HG03521 (cell line): ENCODE measurements at regions not wholly inside any gene's neighbourhood (a gene's known extent, or its start where the extent isn't known, plus 50 kb on each side); places are given as distances from the start of the nearest gene placed in this dataset.

Experiments
- ATAC-seq: cut with Tn5 transposase; IDR thresholded peaks from one replicate; pipeline ENCODE4 v1.9.1; 2021; ENCODE audit warnings: mild to moderate bottlenecking, moderate library complexity; ENCODE audit not compliant: unreplicated experiment

DNA sequence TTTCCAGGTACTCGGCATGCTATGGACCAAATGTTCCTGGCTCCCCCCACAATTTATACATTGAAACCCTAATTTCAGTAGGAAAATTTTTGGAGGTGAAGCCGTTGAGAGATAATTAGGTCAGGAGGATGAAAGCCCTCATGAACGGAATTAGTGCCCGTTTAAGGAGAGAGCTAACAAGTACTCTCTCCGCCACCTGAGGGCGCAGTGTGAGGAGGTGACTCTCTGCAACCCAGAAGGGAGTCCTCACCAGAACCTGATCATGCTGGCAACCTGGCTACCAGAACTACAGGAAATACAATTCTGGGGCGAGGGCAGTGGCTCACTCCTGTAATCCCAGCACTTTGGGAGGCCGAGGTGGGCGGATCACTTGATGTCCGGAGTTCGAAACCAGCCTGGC is 397.8 kb downstream of the SLITRK5 start:
- ATAC-seq, result no peak

DNA sequence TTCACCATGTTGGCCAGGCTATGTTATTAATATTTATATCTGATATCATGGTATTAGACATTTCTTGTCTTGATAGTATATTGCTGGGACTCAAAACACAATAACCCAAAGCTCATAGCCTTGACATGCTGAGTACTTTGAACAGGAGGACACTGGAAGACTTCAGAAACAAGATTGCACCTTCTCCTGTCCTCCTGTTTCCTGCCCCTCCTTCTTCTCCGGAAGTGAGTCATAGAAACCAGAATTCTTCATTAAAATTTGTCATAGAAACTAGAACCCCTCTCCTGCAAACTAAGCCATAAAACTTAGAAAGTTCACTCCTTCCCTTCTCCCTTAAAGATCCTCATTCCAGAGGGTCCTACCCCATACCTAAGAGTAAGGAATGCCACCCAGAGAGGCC is 400.2 kb downstream of the SLITRK5 start:
- no peak for ATAC-seq

GRCh38 chr13:88074794-88075510 is 403.8 kb downstream of the SLITRK5 start:
- no peak for ATAC-seq

DNA sequence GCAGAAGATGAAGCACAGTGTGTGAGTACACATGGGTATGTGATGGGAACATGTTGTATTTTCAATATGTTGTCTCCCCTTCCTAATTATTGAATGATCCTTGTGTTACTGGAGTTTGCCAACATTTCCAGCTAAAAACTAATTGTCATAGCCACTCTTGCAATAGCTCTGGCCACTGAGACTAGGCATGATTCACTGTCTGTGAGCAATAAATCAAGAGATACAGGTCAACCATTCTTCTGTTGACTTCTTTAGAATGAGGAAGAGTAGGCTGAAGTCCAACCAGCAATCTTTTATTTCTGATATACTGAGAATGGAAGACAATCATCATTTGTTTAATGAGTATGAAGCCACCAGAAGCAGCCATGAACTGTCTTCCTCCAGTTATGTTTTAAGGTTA is 413.9 kb downstream of the SLITRK5 start:
- no peak for ATAC-seq

GRCh38 chr13:88086577-88086976 is 415.4 kb downstream of the SLITRK5 start:
- ATAC-seq, result no peak

GRCh38 chr13:88097541-88097940 is 426.4 kb downstream of the SLITRK5 start:
- ATAC-seq, result no peak

- no peak for ATAC-seq
Measured at GRCh38 chr13:88103824-88104223, 432.7 kb downstream of the SLITRK5 start.

- ATAC-seq, result no peak
Measured at GRCh38 chr13:88104576-88104975, 433.4 kb downstream of the SLITRK5 start.

DNA sequence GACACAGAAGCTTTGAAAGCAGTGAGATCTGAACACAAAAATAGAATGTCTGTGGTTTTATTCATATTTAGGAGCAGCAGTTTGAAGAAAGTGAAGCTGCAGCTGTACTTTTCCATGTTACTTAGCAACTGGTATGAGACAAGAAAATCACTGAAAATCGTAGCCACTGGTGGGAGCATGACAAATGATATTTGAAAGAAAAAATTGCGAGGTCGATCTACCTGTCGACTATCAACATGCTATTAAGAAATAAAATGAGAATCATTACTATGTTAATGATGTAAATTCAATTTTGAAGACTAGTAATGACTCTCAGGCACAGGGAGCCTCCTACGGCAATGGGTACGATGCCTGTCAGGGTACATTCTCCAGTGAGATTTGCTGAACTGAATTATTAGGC is 436.4 kb downstream of the SLITRK5 start:
- ATAC-seq, result no peak

DNA sequence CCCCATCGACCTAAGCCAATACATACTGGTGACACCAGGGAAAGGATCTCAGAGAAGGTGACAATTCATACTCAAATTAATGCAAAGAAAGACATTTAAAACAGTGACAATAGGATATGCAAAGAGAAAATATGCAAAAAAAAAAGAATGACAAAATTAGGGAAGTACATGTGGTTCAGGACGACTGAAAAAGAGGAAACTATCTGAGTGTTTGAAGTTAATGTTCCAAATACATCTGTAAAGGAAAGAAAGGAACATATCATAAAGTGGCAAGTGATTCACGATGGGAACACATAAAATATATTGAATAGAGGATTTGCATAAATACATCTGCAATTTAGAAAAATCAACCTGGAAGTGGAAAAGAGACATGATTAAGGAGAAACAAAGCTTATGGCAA is 441.4 kb downstream of the SLITRK5 start:
- no peak for ATAC-seq

GRCh38 chr13:88115976-88116375 is 444.8 kb downstream of the SLITRK5 start:
- ATAC-seq, result no peak

DNA sequence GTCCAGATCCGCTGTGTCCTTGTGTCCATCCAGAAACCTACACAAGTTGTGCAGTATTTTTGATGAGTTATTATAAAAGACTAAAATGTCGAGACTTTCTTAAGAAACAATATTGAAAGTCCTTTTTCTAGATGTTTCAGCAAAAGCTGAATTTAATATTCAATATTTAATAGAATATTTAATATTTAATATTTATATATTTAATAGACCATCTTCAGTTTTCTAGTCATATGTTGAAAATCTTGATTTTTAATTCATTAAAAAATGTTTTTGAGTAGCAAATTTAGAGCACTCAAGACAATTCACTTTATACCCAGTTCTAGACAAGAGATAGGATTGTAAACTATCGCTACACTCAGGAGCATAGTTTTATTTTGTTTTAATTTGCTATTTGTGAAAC is 447.8 kb downstream of the SLITRK5 start:
- no peak for ATAC-seq

DNA sequence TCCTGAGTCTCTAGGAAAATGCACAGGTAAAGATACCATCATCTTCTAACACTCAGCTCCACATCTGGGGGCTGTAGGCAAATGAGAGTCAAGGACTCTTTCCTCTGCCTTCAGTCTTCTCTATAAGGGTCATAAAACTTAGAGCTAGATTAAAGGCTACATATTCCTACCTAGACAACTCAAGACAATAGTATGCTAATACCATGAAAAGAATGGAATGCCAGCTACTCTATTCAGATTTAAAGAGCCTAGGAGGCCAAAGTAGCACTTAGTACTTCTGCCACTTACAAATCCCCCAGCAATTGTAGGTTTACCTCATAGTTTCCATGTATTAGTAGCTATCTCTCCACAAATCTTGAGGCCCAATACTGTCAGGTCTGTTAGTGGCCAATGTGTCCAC is 453.0 kb downstream of the SLITRK5 start:
- ATAC-seq, result no peak

DNA sequence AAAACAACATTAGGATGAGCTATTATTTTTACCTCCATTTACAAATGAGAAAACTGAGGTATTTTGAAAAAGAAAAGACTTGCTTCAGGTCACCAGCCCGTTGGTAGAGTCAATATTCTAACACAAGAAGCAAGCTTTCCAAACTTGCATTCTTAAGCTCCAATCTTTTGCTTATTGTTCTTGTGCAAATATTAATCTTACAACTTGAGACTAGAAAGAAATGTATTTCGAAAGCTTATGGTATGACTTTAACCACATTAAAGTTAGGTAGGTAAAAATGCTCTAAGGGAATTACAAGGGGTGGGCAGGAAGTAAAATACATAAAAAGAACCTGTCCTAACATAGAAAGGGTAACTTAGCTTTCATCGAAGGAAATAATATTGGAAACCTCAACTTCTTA is 453.9 kb downstream of the SLITRK5 start:
- no peak for ATAC-seq

- no peak for ATAC-seq
Measured at GRCh38 chr13:88136098-88136790, 465.1 kb downstream of the SLITRK5 start.

- no peak for ATAC-seq
Measured at GRCh38 chr13:88142653-88143052, 471.5 kb downstream of the SLITRK5 start.

- ATAC-seq, result no peak
Measured at GRCh38 chr13:88144580-88144979, 473.4 kb downstream of the SLITRK5 start.

GRCh38 chr13:88153353-88153752 is 482.2 kb downstream of the SLITRK5 start:
- ATAC-seq, result no peak

DNA sequence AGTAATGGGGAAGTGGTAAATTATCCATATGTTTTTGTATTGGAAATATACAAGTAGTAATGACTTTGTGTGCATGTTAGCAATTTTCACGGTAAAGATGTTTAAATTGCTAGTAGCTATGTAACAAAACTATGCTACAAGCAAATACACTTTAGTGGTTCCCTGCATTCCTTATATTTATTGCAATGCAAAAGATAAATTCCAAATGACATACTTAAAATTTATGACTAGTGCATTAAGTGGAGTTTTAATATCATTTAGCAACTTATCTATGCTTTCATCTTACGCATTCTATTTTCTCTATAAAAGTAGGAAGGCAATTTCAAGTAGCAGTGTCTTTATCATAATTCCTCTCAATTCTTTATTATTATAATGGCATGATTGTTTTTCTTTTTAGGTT is 482.8 kb downstream of the SLITRK5 start:
- no peak for ATAC-seq

GRCh38 chr13:88162076-88162702 is 491.0 kb downstream of the SLITRK5 start:
- no peak for ATAC-seq

DNA sequence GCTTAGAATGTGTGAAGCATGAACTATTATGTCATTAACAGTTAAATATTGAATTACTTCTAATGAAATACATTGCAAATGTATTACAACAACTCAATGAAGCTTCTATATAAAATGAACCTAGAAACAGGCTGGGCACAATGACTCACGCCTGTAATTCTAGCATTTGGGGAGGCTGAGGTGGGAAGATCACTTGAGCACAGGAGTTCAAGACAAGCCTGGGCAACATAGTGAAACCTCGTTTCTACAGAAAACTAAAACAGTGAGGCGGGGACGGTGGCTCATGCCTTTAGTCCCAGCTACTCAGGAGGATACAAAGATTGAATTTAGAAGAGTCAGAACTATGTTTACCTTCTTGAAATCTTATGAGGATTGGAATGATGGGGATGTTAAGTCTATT is 505.1 kb downstream of the SLITRK5 start:
- ATAC-seq, result no peak

- no peak for ATAC-seq
Measured at GRCh38 chr13:88183440-88183839, 512.3 kb downstream of the SLITRK5 start.
